ENCODE measurements at regions not wholly inside any gene's neighbourhood (a gene's known extent, or its start where the extent isn't known, plus 50 kb on each side); places are given as distances from the start of the nearest gene placed in this dataset.

- TF ChIP-seq CTCF (IDR thresholded peaks at IDR 0.05; ENCODE audit: low read depth, low read length): no peak
These were observed 410.1 kb downstream of the TBC1D32 start for GRCh38 chr6:120924214-120924613.

GRCh38 chr6:120918137-120918536, 416.1 kb downstream of the TBC1D32 start:
- no peak for DNase-seq (ENCODE audit: extremely low read depth, low read depth)
- TF ChIP-seq CTCF (IDR thresholded peaks at IDR 0.05; ENCODE audit: low read depth, low read length): no peak

More at GRCh38 chr6:120924214-120924613, 410.1 kb downstream of the TBC1D32 start:
- DNase-seq (ENCODE audit: extremely low read depth, low read depth): no peak

DNA sequence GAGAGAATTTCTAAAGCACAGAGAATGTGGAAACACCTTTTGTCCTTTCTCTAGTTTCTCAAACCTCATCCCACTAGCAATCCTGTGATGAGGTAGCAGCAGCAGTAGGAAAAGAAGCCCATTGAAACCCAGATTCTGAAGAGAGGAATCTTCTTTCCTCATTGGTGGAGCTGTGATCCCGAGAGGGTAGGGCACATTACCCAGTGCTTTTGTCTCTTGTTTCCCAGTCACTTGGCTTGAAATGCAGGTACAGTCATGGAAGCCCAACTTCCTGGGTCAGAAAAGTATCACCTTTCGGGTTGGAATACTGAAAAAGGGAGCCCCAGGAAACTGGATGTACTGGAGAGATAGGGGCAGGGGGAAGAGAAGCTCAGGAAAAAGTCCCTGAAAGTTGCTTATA, 417.4 kb downstream of the TBC1D32 start:
- TF ChIP-seq CTCF (IDR thresholded peaks at IDR 0.05; ENCODE audit: low read depth, low read length): no peak
- no peak for DNase-seq (ENCODE audit: extremely low read depth, low read depth)

GRCh38 chr6:120913486-120913885, 420.8 kb downstream of the TBC1D32 start:
- no peak for TF ChIP-seq CTCF (IDR thresholded peaks at IDR 0.05; ENCODE audit: low read depth, low read length)

GRCh38 chr6:120908767-120909166, 425.5 kb downstream of the TBC1D32 start:
- no peak for TF ChIP-seq CTCF (IDR thresholded peaks at IDR 0.05; ENCODE audit: low read depth, low read length)
- DNase-seq (ENCODE audit: extremely low read depth, low read depth): no peak

More at GRCh38 chr6:120913486-120913885, 420.8 kb downstream of the TBC1D32 start:
- no peak for DNase-seq (ENCODE audit: extremely low read depth, low read depth)

- DNase-seq (ENCODE audit: extremely low read depth, low read depth): no peak
- TF ChIP-seq CTCF (IDR thresholded peaks at IDR 0.05; ENCODE audit: low read depth, low read length): no peak
These were observed 430.4 kb downstream of the TBC1D32 start for GRCh38 chr6:120903836-120904235.

GRCh38 chr6:120899932-120900331, 434.3 kb downstream of the TBC1D32 start:
- DNase-seq (ENCODE audit: extremely low read depth, low read depth): no peak
- no peak for TF ChIP-seq CTCF (IDR thresholded peaks at IDR 0.05; ENCODE audit: low read depth, low read length)

Data from AG09319 (cell line).